Suprapubic skin (tissue), 4 donors: ENCODE measurements at regions not wholly inside any gene's neighbourhood (a gene's known extent, or its start where the extent isn't known, plus 50 kb on each side); places are given as distances from the start of the nearest gene placed in this dataset.

Source experiments
- CTCF ChIP-seq, 2 donors: fragments of 200-600 bp in 1 of 2; fragments of 450-650 bp in 1 of 2; sonication (generic) in 1 of 2; IDR thresholded peaks; one replicate each; pipeline ENCODE4 v1.5.1; 2016 to 2019; ENCODE audit warnings: antibody characterized with exemption in 2 of 2, mild to moderate bottlenecking in 1 of 2, moderate library complexity in 1 of 2
- EP300 ChIP-seq: sonication (generic); formaldehyde crosslinking; IDR thresholded peaks from one replicate; pipeline ENCODE4 v1.6.1; 2017; ENCODE audit warnings: antibody characterized with exemption
- POLR2A ChIP-seq, 2 donors: fragments of 450-650 bp; IDR thresholded peaks; one replicate each; pipeline ENCODE4 v1.6.1; 2017; ENCODE audit warnings: antibody characterized with exemption in 2 of 2, mild to moderate bottlenecking in 2 of 2, moderate library complexity in 2 of 2
- POLR2AphosphoS5 ChIP-seq, 3 donors: sonication (generic); formaldehyde crosslinking; IDR thresholded peaks; one replicate each; pipeline ENCODE4 v1.6.1; 2017; ENCODE audit warnings: antibody characterized with exemption in 3 of 3

GRCh38 chr20:55649254-55649653 is 356.1 kb downstream of the CBLN4 start:
- TF ChIP-seq CTCF (IDR thresholded peaks at IDR 0.05) (no peak), POLR2AphosphoS5 (IDR thresholded peaks at IDR 0.05) (no peak), POLR2A (IDR thresholded peaks at IDR 0.05) (no peak), EP300 (no peak)
